ENCODE measurements at regions not wholly inside any gene's neighbourhood (a gene's known extent, or its start where the extent isn't known, plus 50 kb on each side); places are given as distances from the start of the nearest gene placed in this dataset.

DNA sequence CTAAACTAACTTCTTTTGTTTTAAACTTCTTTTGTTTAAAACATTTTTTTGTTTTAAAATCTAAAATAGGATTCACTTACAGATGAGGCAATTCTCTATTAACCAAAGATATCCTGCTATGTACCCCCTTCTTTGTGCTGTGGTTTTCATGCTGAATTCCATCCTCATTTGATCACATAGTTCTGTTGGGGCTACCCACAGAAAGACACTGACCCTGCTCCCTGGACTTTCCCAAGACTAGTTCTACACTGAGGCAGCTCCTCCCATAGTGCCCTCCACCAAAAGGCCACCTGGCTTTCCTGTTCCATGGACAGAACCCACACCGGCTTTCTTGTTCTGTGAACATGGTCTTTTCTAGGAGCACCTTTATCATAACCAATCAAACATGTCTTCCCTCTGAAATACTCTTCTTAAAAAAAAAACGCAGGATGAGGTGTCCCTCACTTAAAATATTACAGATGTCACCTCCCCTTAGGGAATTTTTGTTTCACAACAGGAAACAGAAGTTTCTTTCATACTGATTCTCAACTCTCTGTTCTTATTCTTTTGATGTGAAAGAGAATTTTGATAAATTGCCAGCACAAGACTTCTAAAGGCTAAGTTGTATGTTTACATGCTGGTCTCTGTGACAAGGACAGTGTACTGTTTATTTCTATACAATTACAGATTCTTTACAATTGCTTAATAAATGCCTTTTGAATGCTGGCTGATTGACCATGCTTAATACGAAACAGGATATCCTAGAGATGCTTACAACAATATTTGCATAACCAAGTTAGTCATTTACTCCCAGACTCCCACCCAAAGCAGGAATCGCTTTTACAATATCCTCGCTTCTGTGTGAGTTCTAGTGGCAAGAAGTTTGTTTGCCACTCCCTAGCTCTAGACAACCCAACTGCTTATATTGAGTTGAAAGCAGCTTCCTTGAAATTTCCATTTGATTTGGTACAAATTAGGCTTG, 300.4 kb downstream of the DTWD2 start:
- DNase-seq (ENCODE audit: low read depth in 2 of 2): no peak

DNA sequence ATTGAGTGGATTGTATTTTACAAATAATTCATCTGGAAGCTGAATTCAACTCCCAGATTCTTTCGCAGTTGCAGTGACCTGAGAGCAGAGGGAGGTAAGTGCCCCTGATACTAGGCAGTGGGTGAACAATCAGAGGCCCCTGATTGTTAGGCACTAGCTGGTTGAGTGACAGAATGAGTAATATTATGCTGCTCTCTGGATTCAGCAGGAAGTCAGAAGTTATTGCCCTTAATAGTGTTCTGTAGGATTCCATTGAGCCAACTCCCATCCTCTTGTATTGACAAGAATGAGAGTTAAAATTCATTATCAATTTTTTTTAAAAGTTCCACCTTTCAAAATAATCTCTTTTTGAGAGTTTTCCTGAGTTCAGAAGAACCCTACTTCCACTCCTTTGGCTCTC, 301.2 kb downstream of the DTWD2 start:
- DNase-seq (ENCODE audit: low read depth in 2 of 2): no peak

DNA sequence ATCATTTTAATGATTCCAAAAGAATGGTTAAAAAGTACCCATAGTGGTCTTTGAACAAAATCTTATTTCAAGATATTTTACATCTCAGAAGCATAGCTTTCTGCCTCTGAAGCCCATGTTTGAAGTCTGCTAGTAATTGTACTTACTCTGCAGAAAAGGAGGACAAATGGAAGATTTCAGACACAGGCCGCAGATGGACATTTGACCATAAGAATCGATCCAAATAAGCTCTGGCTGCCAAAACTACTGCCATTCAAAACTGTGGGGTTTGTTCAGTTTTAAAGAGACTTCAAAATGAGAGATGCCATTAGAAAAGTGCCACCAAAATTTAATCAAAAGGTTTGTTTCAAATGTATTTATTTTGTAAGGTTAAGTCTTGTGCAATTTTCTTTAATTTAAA, 306.7 kb downstream of the DTWD2 start:
- DNase-seq (ENCODE audit: low read depth in 2 of 2): no peak

DNA sequence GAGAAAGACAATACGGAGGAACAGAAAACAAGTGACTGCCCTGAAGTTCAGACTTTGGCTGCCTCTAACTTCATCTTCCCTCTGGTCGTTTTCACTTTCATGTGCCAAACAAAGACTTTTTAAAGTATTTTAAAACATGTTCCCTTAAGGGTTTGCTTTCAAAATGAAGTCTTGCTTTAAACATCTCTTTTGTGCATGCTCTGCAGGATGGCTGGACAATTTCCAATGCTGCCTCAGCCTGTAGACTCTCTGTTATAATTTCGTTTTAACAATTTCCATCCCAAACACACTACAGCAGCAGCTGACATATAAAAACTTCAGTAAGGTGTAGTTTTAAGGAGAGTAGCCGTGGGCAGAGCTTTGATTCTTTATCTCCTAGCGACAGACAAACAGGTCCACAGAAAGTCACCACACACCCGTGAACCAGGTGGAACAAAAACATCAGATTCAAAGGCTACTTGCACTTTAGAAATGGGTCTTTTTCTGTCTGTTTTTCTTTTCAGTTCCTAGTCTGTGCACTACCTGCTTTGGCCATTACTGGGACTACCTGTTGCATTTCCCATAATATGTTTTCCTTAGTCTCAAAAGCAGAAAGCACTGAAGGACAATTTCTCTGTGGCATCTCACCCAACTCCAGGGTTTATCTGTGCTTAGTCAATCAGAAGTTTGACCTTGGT, 308.9 kb downstream of the DTWD2 start:
- DNase-seq (ENCODE audit: low read depth in 2 of 2): no peak

DNA sequence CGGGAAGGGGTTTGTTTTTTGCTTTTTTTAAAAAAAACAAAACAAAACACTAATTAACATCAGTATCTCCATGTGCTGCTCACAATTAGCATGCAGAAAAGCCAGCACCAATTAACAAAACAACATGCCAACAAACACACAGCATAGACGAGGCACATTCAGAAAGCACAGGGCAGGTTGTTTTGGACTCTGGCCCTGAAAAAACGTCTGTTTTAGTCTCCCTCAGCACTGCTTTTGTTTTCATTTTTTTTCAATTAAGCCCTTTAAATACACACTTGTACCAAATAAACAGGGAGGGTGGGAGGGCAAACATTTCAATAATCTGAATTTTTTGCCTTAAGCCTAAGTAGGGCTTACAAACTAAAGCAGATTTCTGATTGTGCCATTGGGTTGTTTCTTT, 309.6 kb downstream of the DTWD2 start:
- DNase-seq (ENCODE audit: low read depth in 2 of 2): no peak

DNA sequence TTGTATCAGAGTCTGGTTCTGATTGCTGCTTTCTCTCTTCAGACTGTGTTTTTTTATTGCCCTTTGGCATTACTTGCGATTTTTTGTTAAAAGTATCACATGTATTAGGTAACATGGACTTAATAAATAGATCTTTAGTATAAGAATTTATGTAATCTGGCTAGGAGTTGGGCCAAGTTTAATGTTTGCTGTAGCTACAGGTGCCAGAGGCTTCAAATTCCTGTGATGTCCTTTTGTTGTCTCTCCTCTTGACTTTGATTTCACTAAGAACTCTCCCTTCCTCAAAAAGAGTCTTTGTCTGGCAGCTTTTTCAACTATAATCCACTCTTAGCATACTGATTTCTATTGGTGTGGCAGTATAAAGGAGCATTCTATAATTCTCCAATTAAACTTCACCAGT, 313.1 kb downstream of the DTWD2 start:
- no peak for DNase-seq (ENCODE audit: low read depth in 2 of 2)

DNA sequence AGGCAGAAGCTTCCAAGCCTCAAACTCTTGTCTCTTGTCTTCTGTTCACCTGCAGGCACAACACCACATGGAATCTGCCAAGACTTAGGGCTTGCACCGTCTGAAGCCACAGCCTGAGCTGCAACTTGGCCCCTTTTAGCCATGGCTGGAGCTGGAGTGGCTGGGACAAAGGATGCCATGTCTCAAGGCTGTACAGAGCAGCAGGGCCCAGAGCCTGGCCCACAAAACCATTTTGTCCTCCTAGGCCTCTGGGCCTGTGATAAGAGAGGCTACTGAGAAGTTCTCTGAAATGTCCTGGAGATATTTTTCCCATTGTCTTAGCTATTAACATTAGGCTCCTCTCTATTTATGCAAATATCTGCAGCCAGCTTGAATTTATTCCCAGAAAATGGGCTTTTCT, 330.8 kb downstream of the DTWD2 start:
- DNase-seq (ENCODE audit: low read depth in 2 of 2): no peak

DNA sequence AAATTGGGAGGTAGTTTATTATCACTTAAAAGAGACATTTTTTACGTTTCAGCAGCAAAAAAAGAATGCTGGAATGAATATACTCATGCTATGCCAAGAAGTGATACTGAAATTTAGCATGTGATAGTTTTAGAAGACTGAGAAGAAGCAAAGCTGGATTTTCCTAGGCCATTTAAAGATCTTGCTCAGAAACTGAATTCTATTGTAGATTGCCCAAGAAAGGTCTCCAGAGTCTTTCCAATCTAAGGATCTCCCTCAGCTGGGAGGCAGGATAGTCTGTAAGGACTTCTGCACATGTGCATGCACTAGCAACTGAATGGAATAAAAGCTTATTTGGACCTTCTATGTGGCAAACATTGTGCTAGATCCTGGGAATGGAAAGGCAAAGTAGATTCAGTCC, 334.5 kb downstream of the DTWD2 start:
- no peak for DNase-seq (ENCODE audit: low read depth in 2 of 2)

DNA sequence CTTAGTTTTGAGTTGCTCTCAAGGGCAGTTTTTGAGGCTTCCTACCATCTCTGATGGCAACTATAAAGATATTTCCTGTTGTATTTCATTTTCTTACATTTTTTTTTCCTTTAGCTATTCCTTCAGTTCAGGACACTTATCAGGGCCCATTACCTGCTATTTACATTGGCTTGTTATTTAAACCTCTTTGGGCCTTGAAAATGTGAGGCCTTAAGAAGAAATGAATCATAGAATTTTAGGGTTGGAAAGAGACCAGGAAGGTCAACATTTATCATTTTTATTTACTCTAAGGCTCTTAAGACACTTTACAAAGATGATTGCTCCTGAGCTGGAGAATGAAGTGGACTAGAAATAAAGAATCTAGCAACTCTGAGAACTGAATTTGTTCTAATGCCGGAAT, 335.2 kb downstream of the DTWD2 start:
- no peak for DNase-seq (ENCODE audit: low read depth in 2 of 2)

DNA sequence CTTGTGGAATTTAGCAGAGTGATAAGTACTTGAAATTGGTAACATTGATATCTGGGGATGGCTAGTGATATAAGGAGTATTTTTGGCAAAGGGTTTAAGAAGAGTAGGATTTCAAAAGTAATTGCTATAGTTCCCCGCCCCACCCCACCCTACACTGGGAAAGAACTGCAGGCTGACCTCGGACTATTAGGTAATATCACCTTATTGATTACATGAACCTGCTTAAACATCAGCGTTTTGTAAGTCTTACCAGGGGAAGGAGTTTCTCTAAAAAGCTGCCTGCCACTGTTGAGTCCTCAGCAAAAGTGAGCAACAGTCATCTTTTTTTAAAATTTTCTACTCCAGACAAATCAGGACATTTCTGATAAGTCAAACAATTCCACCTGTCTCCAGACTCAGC, 337.3 kb downstream of the DTWD2 start:
- DNase-seq (ENCODE audit: low read depth in 2 of 2): no peak

DNA sequence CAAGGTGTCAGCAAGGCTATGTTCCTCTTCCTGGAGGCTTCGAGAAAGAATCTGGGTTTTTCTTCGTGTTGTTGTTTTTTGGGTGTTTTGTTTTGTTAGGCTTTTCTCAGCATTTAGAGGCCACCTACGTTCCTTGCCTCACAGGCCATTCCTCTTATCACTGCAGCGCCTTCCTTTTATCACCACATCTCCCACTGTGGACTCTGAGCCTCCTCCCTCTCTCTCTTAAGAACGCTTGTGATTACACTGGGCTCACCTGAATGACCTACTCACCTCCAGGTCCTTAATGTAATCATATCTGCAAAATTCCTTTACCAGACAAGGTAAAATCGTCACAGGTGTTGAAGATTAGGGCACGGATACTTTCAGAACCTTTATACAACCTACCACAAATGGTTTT, 340.8 kb downstream of the DTWD2 start:
- DNase-seq (ENCODE audit: low read depth in 2 of 2): no peak

DNA sequence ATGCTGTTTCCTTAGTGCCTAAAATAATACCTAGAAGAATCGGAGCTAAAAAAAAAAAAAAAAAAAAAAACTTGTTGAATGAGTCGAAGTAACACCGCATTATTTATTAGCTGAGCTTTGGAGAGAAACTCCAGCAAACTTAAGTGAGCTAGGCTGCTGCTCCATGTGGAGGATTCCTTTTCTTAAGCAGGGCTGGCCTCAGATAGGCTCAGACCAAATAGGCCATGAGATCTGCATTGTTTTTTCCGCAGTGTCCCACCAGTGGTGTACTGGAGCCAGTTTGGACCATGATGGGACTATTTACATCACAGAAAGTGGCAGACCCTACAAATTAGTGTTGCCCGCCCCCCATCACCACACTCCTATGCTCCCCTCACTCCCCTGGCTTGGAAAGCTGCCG, 341.4 kb downstream of the DTWD2 start:
- DNase-seq (ENCODE audit: low read depth in 2 of 2): no peak

DNA sequence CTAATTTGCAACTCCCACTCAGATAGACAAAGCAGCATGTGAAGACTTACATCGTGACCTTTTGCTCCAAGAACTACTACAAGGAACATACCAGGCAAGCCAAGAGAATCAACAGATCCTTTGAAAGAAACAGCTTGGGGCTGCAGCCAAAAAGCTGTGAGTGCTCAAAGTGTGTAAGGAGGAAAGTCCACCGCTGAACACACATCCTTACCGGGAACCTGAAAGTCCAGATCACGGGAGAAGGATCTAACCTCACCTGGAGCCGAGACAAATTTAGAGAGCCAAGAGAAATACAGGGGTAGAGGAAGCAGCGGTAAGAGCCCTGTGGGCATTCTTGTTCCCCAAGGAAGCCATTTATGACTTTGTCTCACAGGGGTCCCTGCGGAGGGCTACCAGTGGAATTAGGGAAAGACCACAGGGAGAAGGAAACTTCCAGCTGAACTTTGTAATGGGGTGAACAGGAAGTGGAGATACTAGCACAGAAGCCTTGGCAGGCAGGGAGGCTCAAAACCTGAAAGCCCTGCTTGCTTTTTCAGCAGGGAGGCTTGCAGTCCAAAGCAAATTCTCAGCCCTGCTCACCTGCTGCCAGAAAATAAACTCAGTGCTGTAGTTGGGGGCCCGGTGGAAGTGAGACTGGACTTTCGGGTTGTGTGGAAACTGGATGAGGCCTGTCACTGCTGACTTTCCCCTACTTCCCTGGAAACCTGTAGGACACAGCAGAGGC, 350.2 kb downstream of the DTWD2 start:
- DNase-seq (ENCODE audit: low read depth in 2 of 2): no peak

DNA sequence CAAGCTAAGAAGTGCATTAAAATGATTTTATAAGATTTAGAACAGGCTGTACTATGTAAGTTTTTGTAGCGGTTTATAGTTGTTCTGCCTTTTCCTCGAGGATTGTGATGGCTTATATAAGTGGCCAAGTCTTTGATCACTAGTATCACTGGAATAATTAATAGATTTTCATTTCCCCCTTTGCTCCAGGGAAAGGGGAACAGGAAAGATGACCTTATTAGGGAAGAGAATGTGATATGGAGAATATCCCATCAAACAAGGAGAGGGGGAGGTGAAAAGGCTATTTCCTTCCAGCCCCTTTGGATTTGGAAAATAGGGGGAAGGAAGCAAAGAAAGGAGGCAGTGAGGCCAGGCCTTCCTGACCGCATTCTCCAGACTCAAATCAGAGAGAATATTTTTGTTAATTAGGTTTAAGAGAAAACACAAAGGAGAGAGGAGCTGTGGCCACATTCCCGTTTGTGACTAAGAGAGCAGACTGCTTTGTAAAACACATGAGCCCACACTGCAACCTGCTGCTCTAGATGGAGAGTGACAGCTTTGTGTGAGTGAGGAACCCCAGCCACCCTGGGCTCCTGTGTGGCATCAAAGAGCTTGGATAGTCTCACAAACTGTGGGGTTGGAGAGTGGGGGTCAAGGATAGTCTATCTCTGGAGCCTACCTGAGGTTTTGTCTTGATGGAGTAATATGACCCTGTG, 359.5 kb downstream of the DTWD2 start:
- no peak for DNase-seq (ENCODE audit: low read depth in 2 of 2)

DNA sequence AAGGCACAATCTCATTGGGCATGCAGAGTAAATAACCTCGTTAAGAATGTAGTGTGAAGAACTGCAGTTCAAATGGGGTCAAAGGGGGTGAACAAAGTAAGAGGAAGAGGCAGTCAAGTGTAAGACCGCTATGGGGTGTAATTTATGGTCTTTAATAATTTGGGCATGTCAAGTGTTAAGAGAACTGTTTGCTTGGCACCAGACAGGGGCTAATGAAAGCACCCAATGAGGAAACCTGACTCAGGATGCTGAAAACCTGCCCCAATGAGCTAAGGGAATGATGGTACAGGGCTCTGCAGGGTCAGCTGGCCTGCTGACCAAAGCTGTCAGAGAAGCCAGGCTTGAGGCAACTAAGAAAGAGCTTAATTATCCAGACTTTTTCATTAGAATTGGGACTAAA, 368.1 kb downstream of the DTWD2 start:
- DNase-seq (ENCODE audit: low read depth in 2 of 2): no peak

DNA sequence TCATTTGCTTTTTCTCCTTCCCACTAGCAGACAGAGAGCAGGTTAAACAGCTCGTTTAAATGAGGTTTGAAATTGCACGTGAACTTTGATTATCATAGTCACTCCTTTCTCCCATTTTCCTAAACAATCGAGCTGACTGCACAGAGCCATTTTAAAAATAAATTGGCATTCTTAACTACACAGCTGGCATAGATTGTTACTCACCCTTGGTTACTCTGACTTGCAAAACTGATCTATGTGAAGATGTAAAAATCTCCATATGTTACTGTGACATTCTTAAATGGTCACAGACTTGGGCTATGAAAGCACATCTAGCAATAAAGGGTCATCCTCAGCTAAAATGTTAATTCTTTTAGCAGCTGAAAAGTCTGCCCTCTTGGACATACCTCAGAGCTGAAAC, 368.5 kb downstream of the DTWD2 start:
- no peak for DNase-seq (ENCODE audit: low read depth in 2 of 2)

DNA sequence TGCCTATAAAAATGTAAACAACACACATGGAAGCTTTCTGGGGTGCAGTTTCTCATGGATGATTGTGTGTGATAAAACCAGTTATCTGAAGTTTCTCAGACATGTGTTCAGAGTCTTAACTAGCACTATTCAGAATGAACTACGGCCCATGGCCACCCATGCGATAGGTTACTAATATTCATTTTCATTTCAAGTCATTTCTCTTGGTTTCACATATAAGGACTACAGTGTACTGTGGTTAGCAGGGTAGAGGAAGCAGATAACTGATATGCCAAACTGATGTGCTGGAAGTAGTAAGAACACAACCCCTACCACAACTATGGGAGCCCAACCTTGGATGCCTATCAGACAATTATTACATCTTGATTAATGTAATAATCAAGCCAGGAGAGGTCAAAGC, 372.1 kb downstream of the DTWD2 start:
- DNase-seq (ENCODE audit: low read depth in 2 of 2): no peak

DNA sequence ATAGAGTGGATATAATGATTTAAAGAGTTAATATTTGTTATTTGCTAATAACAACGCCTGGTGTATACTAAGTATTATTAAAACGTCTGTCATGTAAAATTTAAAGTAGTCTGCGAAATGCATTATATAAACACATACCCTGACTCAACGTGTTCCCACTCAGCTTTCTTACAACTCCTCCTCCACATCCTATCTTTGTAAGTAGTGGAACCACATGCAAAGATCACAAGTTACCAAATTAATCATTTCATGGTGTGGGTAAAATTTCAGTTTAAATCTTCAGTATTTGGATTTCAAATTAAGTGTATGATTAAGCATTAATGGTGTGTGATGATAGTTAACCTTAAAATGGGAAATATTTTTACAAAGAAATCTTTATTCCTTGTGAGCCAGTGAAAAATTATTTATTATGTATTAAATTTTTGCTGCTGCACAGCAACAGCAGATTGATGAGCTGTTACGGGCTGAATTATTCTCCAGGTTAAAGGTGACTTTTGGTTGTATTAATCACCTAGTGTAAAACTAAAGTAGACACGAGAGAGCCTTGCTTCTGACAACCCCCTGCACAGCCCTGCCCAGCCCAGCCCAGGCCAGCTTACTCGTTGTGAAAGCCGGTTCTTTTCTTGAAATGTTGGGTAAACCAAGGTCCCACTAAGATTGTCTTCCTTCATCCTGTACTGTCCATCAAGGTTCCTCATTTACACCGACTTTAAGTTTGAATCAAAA, 373.5 kb downstream of the DTWD2 start:
- DNase-seq (ENCODE audit: low read depth in 2 of 2): no peak

DNA sequence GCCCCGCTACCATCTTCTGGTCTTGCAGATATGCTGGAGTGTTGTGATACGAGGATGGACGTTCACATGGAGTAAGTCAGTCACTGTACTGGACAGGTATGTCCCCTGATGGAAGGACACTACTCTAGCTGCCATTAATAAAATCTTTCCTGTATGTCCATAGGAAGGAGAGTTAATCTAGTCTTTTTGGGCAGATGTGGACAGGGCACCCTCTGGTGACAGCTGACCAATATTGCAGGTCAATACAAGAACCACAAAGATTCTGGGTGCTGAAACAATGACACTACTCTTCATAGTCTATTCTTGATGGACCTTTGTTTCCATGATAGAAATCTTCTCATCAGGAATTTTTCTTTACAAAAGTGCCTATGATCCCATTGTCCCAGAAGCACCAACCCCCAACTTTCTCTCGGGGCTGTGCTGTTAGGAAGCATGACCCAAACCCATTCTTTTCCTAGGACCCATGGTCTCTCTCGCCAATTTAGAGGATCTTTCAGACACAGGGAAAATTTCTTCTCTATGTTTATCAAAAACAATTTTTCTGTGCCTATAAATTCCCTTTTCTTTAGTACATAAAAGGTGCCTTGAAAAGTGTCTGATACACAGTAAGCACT, 376.9 kb downstream of the DTWD2 start:
- no peak for DNase-seq (ENCODE audit: low read depth in 2 of 2)

DNA sequence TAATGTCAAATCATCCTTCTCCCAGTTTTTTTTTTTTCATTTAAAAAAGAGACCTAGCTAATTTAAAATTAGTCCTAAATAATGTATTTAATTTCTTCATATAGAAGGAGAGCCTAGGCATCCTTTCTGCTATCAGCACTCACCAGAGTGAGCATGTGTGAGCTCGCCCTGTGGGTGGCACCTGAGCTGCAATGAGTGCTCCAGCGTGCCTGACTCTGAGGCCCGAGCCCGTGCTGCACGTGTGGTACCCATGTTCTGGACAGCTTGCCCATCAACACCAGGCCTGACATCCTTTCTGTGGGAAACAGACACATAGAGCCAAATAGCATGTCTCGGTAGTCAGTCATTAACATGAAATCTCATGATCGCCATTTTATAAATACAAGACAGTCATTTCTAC, 381.4 kb downstream of the DTWD2 start:
- DNase-seq (ENCODE audit: low read depth in 2 of 2): no peak

DNA sequence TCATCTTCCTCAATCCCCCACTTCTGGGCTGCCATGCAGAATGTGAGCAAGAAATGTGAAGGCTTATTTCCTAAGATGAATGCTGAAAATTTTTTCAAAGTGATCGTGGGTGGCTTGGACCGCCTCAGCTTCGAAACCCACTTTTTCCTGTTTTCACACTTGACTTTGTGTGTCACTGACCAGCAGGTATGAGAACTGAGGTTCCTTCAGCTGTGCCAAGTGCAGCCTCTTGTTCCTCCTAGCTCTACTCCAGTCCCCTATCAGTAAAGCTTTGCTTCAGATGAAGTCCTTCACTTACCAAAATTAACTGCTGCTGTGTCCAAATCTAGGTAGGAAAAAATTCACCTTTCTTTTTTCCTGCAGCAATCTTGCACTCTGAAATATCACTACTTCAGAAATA, 382.6 kb downstream of the DTWD2 start:
- no peak for DNase-seq (ENCODE audit: low read depth in 2 of 2)
